HEK293T (cell line): ENCODE measurements at regions not wholly inside any gene's neighbourhood (a gene's known extent, or its start where the extent isn't known, plus 50 kb on each side); places are given as distances from the start of the nearest gene placed in this dataset.

ENCODE experiments used
- CTCF ChIA-PET: fragments of 350-600 bp; formaldehyde crosslinking; extraction: SDS; loops from one replicate; lab custom pipeline; 2021; ENCODE audit warnings: antibody characterized with exemption, inconsistent platforms; lab: Yijun Ruan, JAX
- POLR2A ChIA-PET: fragments of 350-600 bp; formaldehyde crosslinking; extraction: SDS; loops from one replicate; lab custom pipeline; 2020; ENCODE audit warnings: antibody characterized with exemption, inconsistent platforms; lab: Yijun Ruan, JAX
- DNase-seq: peaks from one replicate; pipeline ENCODE4 v3.0.0; 2012; ENCODE audit warnings: mixed read lengths; ENCODE audit errors: extremely low spot score
- ARNT ChIP-seq: fragments of 450-650 bp; IDR thresholded peaks from 2 replicates; pipeline ENCODE4 v1.6.1; 2017; ENCODE audit warnings: mild to moderate bottlenecking
- BHLHE40 ChIP-seq: fragments of 450-650 bp; IDR thresholded peaks from 2 replicates; pipeline ENCODE4 v1.6.1; 2016; ENCODE audit warnings: mild to moderate bottlenecking, moderate library complexity, borderline replicate concordance
- CTBP1 ChIP-seq: fragments of 450-650 bp; IDR thresholded peaks from 2 replicates; pipeline ENCODE4 v1.6.1; 2016; ENCODE audit warnings: borderline replicate concordance
- ELF4 ChIP-seq: fragments of 450-650 bp; IDR thresholded peaks from 2 replicates; pipeline ENCODE4 v1.6.1; 2017; ENCODE audit warnings: antibody characterized with exemption
- FOXA1 ChIP-seq: fragments of 450-650 bp; IDR thresholded peaks from 2 replicates; pipeline ENCODE4 v1.6.1; 2016; ENCODE audit warnings: mild to moderate bottlenecking
- FOXK2 ChIP-seq: fragments of 450-650 bp; IDR thresholded peaks from 2 replicates; pipeline ENCODE4 v1.6.1; 2016; ENCODE audit warnings: mild to moderate bottlenecking
- FOXM1 ChIP-seq: fragments of 450-650 bp; IDR thresholded peaks from 2 replicates; pipeline ENCODE4 v1.6.1; 2017; ENCODE audit warnings: mild to moderate bottlenecking, borderline replicate concordance
- HDGF ChIP-seq: fragments of 450-650 bp; IDR thresholded peaks from 2 replicates; pipeline ENCODE4 v1.6.1; 2017; ENCODE audit warnings: antibody characterized with exemption, borderline replicate concordance
- L3MBTL2 ChIP-seq: fragments of 450-650 bp; conservative IDR thresholded peaks from 2 replicates; pipeline ENCODE4 v1.6.1; 2016; ENCODE audit warnings: mild to moderate bottlenecking
- LEF1 ChIP-seq: fragments of 450-650 bp; IDR thresholded peaks from 2 replicates; pipeline ENCODE4 v1.6.1; 2017; ENCODE audit warnings: mild to moderate bottlenecking, borderline replicate concordance
- NFRKB ChIP-seq: fragments of 450-650 bp; IDR thresholded peaks from 2 replicates; pipeline ENCODE4 v1.6.1; 2016; ENCODE audit warnings: mild to moderate bottlenecking, moderate library complexity
- SP1 ChIP-seq: fragments of 450-650 bp; IDR thresholded peaks from 2 replicates; pipeline ENCODE4 v1.6.1; 2017
- SUZ12 ChIP-seq: fragments of 450-650 bp; IDR thresholded peaks from 2 replicates; pipeline ENCODE4 v1.6.1; 2016; ENCODE audit warnings: mild to moderate bottlenecking
- TARDBP ChIP-seq: fragments of 450-650 bp; IDR thresholded peaks from 2 replicates; pipeline ENCODE4 v1.6.1; 2016
- ZNF384 ChIP-seq: fragments of 450-650 bp; IDR thresholded peaks from 2 replicates; pipeline ENCODE4 v1.6.1; 2016
- TF ChIP-seq, protein P1 (sequence below): fragments of 450-650 bp; IDR thresholded peaks from 2 replicates; pipeline ENCODE4 v1.6.1; 2016

DNA sequence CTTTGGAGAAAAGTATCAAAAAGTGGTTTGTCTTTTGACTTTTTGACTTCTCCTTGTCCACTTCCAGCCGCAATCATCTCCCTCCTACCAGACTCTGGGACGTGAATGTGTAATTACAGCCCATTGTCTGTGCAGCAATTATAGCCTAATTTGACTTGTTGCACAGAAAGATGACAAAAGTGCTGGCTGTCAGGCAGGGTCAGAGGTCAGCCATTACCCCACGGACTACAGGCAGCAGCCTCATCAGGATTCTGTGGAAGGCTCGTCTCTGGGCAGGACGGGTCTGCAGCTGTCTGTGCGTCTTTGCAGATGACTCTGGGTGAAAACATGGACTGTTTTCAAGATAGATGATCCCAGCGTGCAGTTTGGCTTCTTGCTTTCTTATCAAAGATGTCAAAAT lies 102.2 kb upstream of the EDNRB start:
- ChIA-PET POLR2A (no interaction called here), CTCF (no interaction called here)
- TF ChIP-seq ZNF384 (no peak), FOXM1 (no peak), L3MBTL2 (no peak), ELF4 (no peak), CTBP1 (no peak), TARDBP (no peak), LEF1 (no peak), NFRKB (no peak), BHLHE40 (no peak), FOXK2 (no peak), HDGF (no peak), ARNT (no peak), SP1 (no peak), FOXA1 (no peak), SUZ12 (no peak)
- TF ChIP-seq, protein P1, sequence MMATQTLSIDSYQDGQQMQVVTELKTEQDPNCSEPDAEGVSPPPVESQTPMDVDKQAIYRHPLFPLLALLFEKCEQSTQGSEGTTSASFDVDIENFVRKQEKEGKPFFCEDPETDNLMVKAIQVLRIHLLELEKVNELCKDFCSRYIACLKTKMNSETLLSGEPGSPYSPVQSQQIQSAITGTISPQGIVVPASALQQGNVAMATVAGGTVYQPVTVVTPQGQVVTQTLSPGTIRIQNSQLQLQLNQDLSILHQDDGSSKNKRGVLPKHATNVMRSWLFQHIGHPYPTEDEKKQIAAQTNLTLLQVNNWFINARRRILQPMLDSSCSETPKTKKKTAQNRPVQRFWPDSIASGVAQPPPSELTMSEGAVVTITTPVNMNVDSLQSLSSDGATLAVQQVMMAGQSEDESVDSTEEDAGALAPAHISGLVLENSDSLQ, result no peak
- no peak for DNase-seq

DNA sequence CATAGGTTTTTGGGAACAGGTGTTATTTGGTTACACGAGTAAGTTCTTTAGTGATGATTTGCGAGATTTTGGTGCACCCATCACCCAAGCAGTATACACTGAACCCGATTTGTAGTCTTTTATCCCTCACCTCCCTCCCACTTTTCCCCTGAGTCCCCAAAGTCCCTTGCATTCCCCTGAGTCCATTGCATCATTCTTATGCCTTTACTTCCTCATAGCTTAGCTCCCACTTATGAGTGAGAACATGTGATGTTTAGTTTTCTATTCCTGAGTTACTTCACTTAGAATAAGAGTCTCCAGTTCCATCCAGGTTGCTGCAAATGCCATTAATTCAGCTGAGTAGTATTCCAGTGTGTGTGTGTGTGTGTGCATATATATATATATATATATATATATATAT lies 97.2 kb upstream of the EDNRB start:
- no peak for DNase-seq
- TF ChIP-seq TARDBP, result no peak
- TF ChIP-seq L3MBTL2, result no peak
- TF ChIP-seq ELF4, result no peak
- TF ChIP-seq BHLHE40, result no peak
- no peak for TF ChIP-seq SP1
- no peak for TF ChIP-seq HDGF
- no peak for TF ChIP-seq FOXM1
- TF ChIP-seq NFRKB, result no peak
- TF ChIP-seq FOXK2, result no peak
- TF ChIP-seq, protein P1, result no peak
- TF ChIP-seq ZNF384, result no peak
- TF ChIP-seq ARNT, result no peak
- no peak for TF ChIP-seq FOXA1
- CTCF ChIA-PET, result no interaction called here
- POLR2A ChIA-PET, result no interaction called here

DNA sequence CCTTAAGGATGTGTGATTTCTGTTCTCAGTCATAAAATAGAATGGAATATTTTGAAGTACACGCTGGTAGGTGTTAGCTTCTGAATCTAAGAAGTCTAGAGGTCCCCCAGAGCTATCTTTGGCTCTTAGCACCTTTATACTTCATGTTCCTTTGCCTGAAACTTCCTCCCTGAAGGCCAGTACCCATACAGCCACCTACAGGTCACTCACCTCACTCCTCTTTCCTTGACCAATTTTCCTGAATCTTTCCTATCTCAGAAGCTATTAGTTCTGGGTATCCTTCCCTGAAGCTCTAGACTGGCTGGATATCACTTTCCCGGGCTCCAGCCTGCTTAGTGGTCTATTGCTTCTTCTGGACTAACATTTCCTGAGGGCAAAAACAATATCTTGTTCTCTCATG lies 93.4 kb upstream of the EDNRB start:
- ChIA-PET POLR2A (no interaction called here), CTCF (no interaction called here)
- TF ChIP-seq ELF4 (no peak), HDGF (no peak), SUZ12 (no peak), FOXM1 (no peak), FOXK2 (no peak), BHLHE40 (no peak), L3MBTL2 (no peak)
- no peak for DNase-seq

DNA sequence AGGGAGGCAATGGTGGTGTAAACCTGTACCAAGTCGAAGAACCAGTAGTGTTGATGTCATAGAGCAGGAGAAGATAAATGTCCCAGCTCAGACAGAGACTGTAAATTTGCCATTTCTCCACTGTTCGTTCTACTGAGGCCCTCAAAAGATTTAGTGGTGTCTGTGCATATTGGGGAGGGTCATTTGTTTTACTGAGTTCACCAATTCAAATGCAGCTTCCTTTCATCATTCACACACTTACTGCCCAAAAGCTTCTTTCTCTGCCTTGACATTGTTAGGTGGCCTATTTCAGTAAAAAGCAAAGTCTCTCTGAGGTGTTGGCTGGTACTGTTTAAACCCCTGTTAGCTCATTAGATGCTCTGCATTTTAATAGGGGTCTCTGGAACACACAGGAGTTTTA lies 86.2 kb upstream of the EDNRB start:
- ChIA-PET CTCF (no interaction called here), POLR2A (no interaction called here)
- no peak for DNase-seq
- TF ChIP-seq BHLHE40 (no peak), CTBP1 (no peak), HDGF (no peak), SP1 (no peak), FOXM1 (no peak), LEF1 (no peak)

DNA sequence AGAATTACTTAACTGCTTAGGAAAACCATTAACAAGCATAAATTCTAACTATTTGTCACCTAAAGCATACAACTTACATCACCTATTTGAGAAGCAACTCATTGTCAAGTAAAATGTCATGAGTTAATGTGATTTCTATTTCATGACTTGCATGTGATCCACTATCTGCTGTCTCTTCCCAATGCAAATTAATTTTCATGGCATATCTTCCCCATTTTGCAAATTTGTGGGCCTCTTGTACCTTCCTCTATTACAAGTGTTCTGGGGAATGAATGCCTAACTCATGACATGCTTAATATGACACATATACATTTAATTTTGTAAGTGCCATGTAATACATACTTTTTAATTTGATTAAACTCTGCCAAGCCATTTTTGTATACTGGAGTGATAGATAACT lies 81.1 kb upstream of the EDNRB start:
- ChIA-PET POLR2A (no interaction called here), CTCF (no interaction called here)
- DNase-seq, result no peak
- TF ChIP-seq ELF4 (no peak), SP1 (no peak), ZNF384 (no peak), FOXM1 (no peak), CTBP1 (no peak), BHLHE40 (no peak), SUZ12 (no peak)
- TF ChIP-seq, protein P1, result no peak

DNA sequence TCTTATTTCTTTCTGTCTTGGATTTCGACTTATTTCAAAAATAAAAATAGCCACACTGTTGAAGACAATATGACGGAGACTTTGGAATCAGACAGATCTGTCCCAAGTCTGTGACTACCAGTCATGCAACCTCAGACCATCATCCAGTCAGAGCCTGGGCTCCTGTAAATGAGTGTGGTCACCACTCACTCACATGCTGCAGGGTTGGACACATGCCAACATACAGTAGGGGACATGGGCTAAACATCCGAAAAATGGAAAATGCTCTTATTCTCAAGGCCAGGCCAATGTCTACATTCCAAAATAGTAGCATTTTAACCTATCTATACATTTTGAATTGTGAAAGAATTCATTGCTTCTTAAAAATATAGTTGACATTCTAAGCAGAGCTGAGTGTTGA lies 75.5 kb upstream of the EDNRB start:
- TF ChIP-seq SUZ12, result no peak
- TF ChIP-seq ARNT, result no peak
- no peak for TF ChIP-seq HDGF
- no peak for TF ChIP-seq NFRKB
- TF ChIP-seq LEF1, result no peak
- no peak for TF ChIP-seq SP1
- TF ChIP-seq, protein P1, result no peak
- TF ChIP-seq FOXM1, result no peak
- no peak for TF ChIP-seq ELF4
- no peak for TF ChIP-seq CTBP1
- no peak for TF ChIP-seq FOXK2
- no peak for TF ChIP-seq FOXA1
- TF ChIP-seq BHLHE40, result no peak
- no peak for TF ChIP-seq TARDBP

More for the DNA sequence above, 75.5 kb upstream of the EDNRB start:
- POLR2A ChIA-PET, result no interaction called here
- DNase-seq, result no peak
- CTCF ChIA-PET, result interaction anchor here (0.7 kb wide), 1 partner anchor 12 kb away, joined by 3 read pairs; no protein-coding TSS in a partner anchor
